Brain microvascular endothelial cell (primary cell): ENCODE measurements at regions not wholly inside any gene's neighbourhood (a gene's known extent, or its start where the extent isn't known, plus 50 kb on each side); places are given as distances from the start of the nearest gene placed in this dataset.

Source experiments
- DNase-seq: peaks from one replicate; pipeline ENCODE4 v3.0.0-alpha.2; 2020
- H3K27ac ChIP-seq: fragments of 250-450 bp; sonication (Bioruptor Pico); 2 replicates; pipeline ENCODE4 v1.5.1; 2020; ENCODE audit warnings: mild to moderate bottlenecking, moderate library complexity
- H3K27me3 ChIP-seq: fragments of 250-450 bp; sonication (Bioruptor Pico); replicated peaks from 2 replicates; pipeline ENCODE4 v1.5.1; 2020; ENCODE audit warnings: mild to moderate bottlenecking
- H3K36me3 ChIP-seq: fragments of 250-450 bp; sonication (Bioruptor Pico); replicated peaks from 2 replicates; pipeline ENCODE4 v1.5.1; 2020; ENCODE audit warnings: mild to moderate bottlenecking
- H3K4me3 ChIP-seq: 2 replicates; pipeline ENCODE4 v1.5.1; 2011; ENCODE audit warnings: low read depth, mild to moderate bottlenecking, control low read depth, low read length, moderate library complexity
- CTCF ChIP-seq: IDR thresholded peaks from 2 replicates; pipeline ENCODE4 v1.5.1; 2011; ENCODE audit warnings: low read depth, mild to moderate bottlenecking, moderate library complexity, low read length, control low read depth, inconsistent platforms; ENCODE audit errors: missing control alignments
- in situ Hi-C: cut with HindIII; loops from 2 replicates; pipeline ENCODE4 v1.10.0; 2017; ENCODE audit warnings: low sequenced_read_pairs, low pct_ligation_motif_present

- Histone ChIP-seq H3K27me3 (no peaks in the 10 kb centered on the region), H3K36me3 (no peaks in the 10 kb centered on the region), H3K4me3 (no peak overlapping the region), H3K27ac (no peak overlapping the region)
- no peak for DNase-seq
- in situ Hi-C loops: no loop called here
- no peak for TF ChIP-seq CTCF
Observed at GRCh38 chr22:48253573-48253972, 1491.1 kb downstream of the TBC1D22A start.

DNA sequence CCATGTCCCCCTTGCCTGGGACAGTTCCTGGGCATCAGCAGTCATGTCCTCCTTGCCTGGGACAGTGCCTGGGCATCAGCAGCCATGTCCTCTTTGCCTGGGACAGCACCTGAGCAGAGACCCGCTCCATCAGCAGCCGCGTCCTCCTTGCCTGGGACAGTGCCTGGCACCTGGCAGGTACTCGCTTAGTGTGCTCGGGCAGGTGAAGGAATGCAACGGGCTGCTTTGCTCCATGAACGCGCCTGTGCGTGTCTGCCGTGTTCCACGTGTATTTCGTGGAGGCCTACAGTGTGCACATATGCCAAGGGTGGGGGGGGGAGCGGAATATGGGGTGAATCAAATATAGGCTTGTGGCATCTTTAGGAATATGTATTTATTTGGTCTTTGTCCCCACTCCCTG is 1490.7 kb downstream of the TBC1D22A start:
- no peak for TF ChIP-seq CTCF
- in situ Hi-C loops: no loop called here
- H3K27me3 ChIP-seq: no peaks in the 10 kb centered on the region
- no peak for DNase-seq
- no peaks in the 10 kb centered on the region for H3K36me3 ChIP-seq
- H3K4me3 ChIP-seq: no peak overlapping the region
- H3K27ac ChIP-seq: no peak overlapping the region

- DNase-seq: no peak
- no peak for TF ChIP-seq CTCF
- H3K27ac ChIP-seq: no peak overlapping the region
- in situ Hi-C loops: no loop called here
- H3K4me3 ChIP-seq: no peak overlapping the region
- H3K36me3 ChIP-seq: no peaks in the 10 kb centered on the region
- H3K27me3 ChIP-seq: no peaks in the 10 kb centered on the region
Observed at GRCh38 chr22:48251629-48252028, 1489.2 kb downstream of the TBC1D22A start.

DNA sequence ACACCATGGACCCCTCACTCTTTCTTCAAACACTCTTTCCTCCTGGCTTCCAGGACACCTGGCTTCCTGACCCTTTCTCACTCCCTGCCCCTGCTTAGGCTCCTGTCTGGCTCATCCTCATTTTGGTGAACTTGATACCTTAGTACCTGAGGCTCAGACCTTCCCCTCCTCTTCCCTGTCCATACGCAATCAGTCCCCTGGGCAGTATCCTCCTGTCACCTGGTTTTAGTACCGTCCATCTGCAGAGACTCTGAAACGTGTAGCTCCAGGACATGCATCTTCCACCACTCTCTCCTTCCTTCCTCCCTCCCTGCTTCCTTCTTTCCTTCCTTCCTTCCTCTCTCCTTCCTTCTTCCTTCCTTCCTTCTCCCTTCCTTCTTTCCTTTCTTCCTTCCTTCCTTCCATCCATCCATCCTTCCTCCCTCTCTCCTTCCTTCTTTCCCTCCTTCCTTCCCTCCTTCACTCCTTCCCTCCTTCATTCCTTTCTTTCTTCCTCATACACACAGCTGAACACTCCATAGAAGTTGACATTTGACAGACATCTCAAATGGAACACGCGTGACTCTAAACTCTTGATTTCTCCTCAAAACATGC is 1488.6 kb downstream of the TBC1D22A start:
- H3K27ac ChIP-seq: no peak overlapping the region
- in situ Hi-C loops: no loop called here
- H3K27me3 ChIP-seq: no peaks in the 10 kb centered on the region
- DNase-seq: no peak
- TF ChIP-seq CTCF: no peak
- H3K4me3 ChIP-seq: no peak overlapping the region
- no peaks in the 10 kb centered on the region for H3K36me3 ChIP-seq

GRCh38 chr22:48250286-48250895 is 1487.9 kb downstream of the TBC1D22A start:
- no peak overlapping the region for H3K27ac ChIP-seq
- no peak overlapping the region for H3K4me3 ChIP-seq
- in situ Hi-C loops: no loop called here
- H3K36me3 ChIP-seq: no peaks in the 10 kb centered on the region
- TF ChIP-seq CTCF: no peak
- DNase-seq: no peak
- H3K27me3 ChIP-seq: no peaks in the 10 kb centered on the region

GRCh38 chr22:48249713-48250268 is 1487.3 kb downstream of the TBC1D22A start:
- in situ Hi-C loops: no loop called here
- no peaks in the 10 kb centered on the region for H3K36me3 ChIP-seq
- no peak overlapping the region for H3K27ac ChIP-seq
- TF ChIP-seq CTCF: no peak
- no peaks in the 10 kb centered on the region for H3K27me3 ChIP-seq
- no peak for DNase-seq
- no peak overlapping the region for H3K4me3 ChIP-seq
